Epithelial cell of proximal tubule (primary cell): ENCODE measurements at regions not wholly inside any gene's neighbourhood (a gene's known extent, or its start where the extent isn't known, plus 50 kb on each side); places are given as distances from the start of the nearest gene placed in this dataset.

Experiments used
- DNase-seq: peaks from one replicate; pipeline ENCODE4 v3.0.0-alpha.2; 2011; ENCODE audit warnings: low read depth
- H3K4me3 ChIP-seq: 2 replicates; pipeline ENCODE4 v1.5.1; 2011; ENCODE audit warnings: low read depth, mild to moderate bottlenecking, low read length
- CTCF ChIP-seq: conservative IDR thresholded peaks from 2 replicates; pipeline ENCODE4 v1.5.1; 2012; ENCODE audit warnings: low read depth, mild to moderate bottlenecking, low read length

- TF ChIP-seq CTCF: peak; percentile 80
- DNase-seq: peak; percentile 36
- H3K4me3 ChIP-seq: peak overlapping the region; percentile 58
Observed at GRCh38 chr3:150183678-150184425, 213.2 kb upstream of the PFN2 start.

- peak; percentile 22 for DNase-seq
- no peak overlapping the region for H3K4me3 ChIP-seq
- TF ChIP-seq CTCF: no peak
Observed at GRCh38 chr3:150180334-150180733, 209.6 kb upstream of the PFN2 start.

GRCh38 chr3:150179330-150179729 lies 208.6 kb upstream of the PFN2 start:
- DNase-seq: no peak
- no peak for TF ChIP-seq CTCF
- no peak overlapping the region for H3K4me3 ChIP-seq

GRCh38 chr3:150177673-150178381 lies 207.1 kb upstream of the PFN2 start:
- DNase-seq: peak; percentile 61
- no peak for TF ChIP-seq CTCF
- H3K4me3 ChIP-seq: no peak overlapping the region

- TF ChIP-seq CTCF: no peak
- H3K4me3 ChIP-seq: no peak overlapping the region
- no peak for DNase-seq
Observed at GRCh38 chr3:150174179-150174578, 203.5 kb upstream of the PFN2 start.

- no peak for DNase-seq
- TF ChIP-seq CTCF: no peak
- H3K4me3 ChIP-seq: no peak overlapping the region
Observed at GRCh38 chr3:150172356-150172755, 201.7 kb upstream of the PFN2 start.
